H9 (cell line): ENCODE measurements at regions not wholly inside any gene's neighbourhood (a gene's known extent, or its start where the extent isn't known, plus 50 kb on each side); places are given as distances from the start of the nearest gene placed in this dataset.

Source experiments
- DNase-seq: peaks from one replicate; pipeline ENCODE4 v3.0.0-alpha.2; 2017
- H2AFZ ChIP-seq: one replicate; pipeline ENCODE4 v1.6.1; 2013; ENCODE audit warnings: mild to moderate bottlenecking, low read length, control low read depth, moderate library complexity
- H2AK5ac ChIP-seq: 2 replicates; pipeline ENCODE4 v1.6.1; 2013; ENCODE audit warnings: low read length, control low read depth, mixed read lengths; ENCODE audit not compliant: insufficient read length
- H2BK120ac ChIP-seq: one replicate; pipeline ENCODE4 v1.6.1; 2013; ENCODE audit warnings: low read depth, mild to moderate bottlenecking, low read length, control low read depth, inconsistent platforms; ENCODE audit not compliant: poor library complexity, severe bottlenecking
- H2BK12ac ChIP-seq: 2 replicates; pipeline ENCODE4 v1.6.1; 2013; ENCODE audit warnings: low read length, control low read depth, mixed read lengths, low read depth; ENCODE audit not compliant: insufficient read length
- H2BK15ac ChIP-seq: 2 replicates; pipeline ENCODE4 v1.6.1; 2013; ENCODE audit warnings: low read depth, low read length, control low read depth
- H2BK20ac ChIP-seq: one replicate; pipeline ENCODE4 v1.6.1; 2013; ENCODE audit warnings: low read depth, mild to moderate bottlenecking, low read length, control low read depth, inconsistent platforms; ENCODE audit not compliant: poor library complexity, severe bottlenecking
- H2BK5ac ChIP-seq: 2 replicates; pipeline ENCODE4 v1.6.1; 2013; ENCODE audit warnings: low read length, control low read depth, mixed read lengths; ENCODE audit not compliant: insufficient read length
- H3K14ac ChIP-seq: 2 replicates; pipeline ENCODE4 v1.6.1; 2013; ENCODE audit warnings: low read length, control low read depth; ENCODE audit not compliant: insufficient read depth
- H3K18ac ChIP-seq: 2 replicates; pipeline ENCODE4 v1.6.1; 2013; ENCODE audit warnings: low read depth, mild to moderate bottlenecking, mixed read lengths, low read length, control low read depth; ENCODE audit not compliant: insufficient read length
- H3K23ac ChIP-seq: 2 replicates; pipeline ENCODE4 v1.6.1; 2013; ENCODE audit warnings: low read length, control low read depth, mixed read lengths, low read depth; ENCODE audit not compliant: insufficient read length
- H3K23me2 ChIP-seq: 2 replicates; pipeline ENCODE4 v1.6.1; 2013; ENCODE audit warnings: low read depth, mild to moderate bottlenecking, mixed read lengths, low read length, control low read depth; ENCODE audit not compliant: insufficient read length, poor library complexity, severe bottlenecking
- H3K27ac ChIP-seq: 2 replicates; pipeline ENCODE4 v1.5.1; 2013; ENCODE audit warnings: low read length, control low read depth, mixed read lengths, low read depth; ENCODE audit not compliant: insufficient read length
- H3K27me3 ChIP-seq: 2 replicates; pipeline ENCODE4 v1.6.1; 2013; ENCODE audit warnings: low read length, control low read depth, inconsistent platforms; ENCODE audit not compliant: insufficient read depth
- H3K4ac ChIP-seq: 2 replicates; pipeline ENCODE4 v1.6.1; 2013; ENCODE audit warnings: low read depth, mild to moderate bottlenecking, control low read depth, inconsistent platforms, low read length, moderate library complexity
- H3K4me1 ChIP-seq: 2 replicates; pipeline ENCODE4 v1.6.1; 2013; ENCODE audit warnings: low read length, control low read depth, inconsistent platforms; ENCODE audit not compliant: insufficient read depth
- H3K4me2 ChIP-seq: 2 replicates; pipeline ENCODE4 v1.6.1; 2013; ENCODE audit warnings: low read length, control low read depth, mixed read lengths; ENCODE audit not compliant: insufficient read length, insufficient read depth
- H3K56ac ChIP-seq: 2 replicates; pipeline ENCODE4 v1.6.1; 2013; ENCODE audit warnings: low read depth, mild to moderate bottlenecking, mixed read lengths, low read length, control low read depth; ENCODE audit not compliant: insufficient read length
- H3K79me1 ChIP-seq: 2 replicates; pipeline ENCODE4 v1.6.1; 2013; ENCODE audit warnings: low read depth, mild to moderate bottlenecking, moderate library complexity, low read length, control low read depth, inconsistent platforms; ENCODE audit not compliant: insufficient read depth, poor library complexity, severe bottlenecking
- H3K79me2 ChIP-seq: 2 replicates; pipeline ENCODE4 v1.6.1; 2013; ENCODE audit warnings: low read length, control low read depth, inconsistent platforms; ENCODE audit not compliant: insufficient read depth
- H3K9ac ChIP-seq: 2 replicates; pipeline ENCODE4 v1.6.1; 2013; ENCODE audit warnings: low read length, control low read depth, mixed read lengths; ENCODE audit not compliant: insufficient read length; ENCODE audit errors: extremely low read depth
- H3K9me3 ChIP-seq: one replicate; pipeline ENCODE4 v1.6.1; 2013; ENCODE audit warnings: low read depth, low read length, inconsistent platforms; ENCODE audit not compliant: control insufficient read depth
- H3T11ph ChIP-seq: one replicate; pipeline ENCODE4 v1.6.1; 2013; ENCODE audit warnings: mild to moderate bottlenecking, low read length, control low read depth, inconsistent platforms
- H4K20me1 ChIP-seq: one replicate; pipeline ENCODE4 v1.6.1; 2013; ENCODE audit not compliant: control insufficient read depth, insufficient read length, insufficient read depth
- H4K5ac ChIP-seq: 2 replicates; pipeline ENCODE4 v1.6.1; 2013; ENCODE audit warnings: low read depth, mild to moderate bottlenecking, mixed read lengths, low read length, control low read depth; ENCODE audit not compliant: insufficient read length
- H4K8ac ChIP-seq: replicated peaks from 2 replicates; pipeline ENCODE4 v1.6.1; 2013; ENCODE audit warnings: low read length, control low read depth, mixed read lengths, low read depth; ENCODE audit not compliant: insufficient read length
- H4K91ac ChIP-seq: 2 replicates; pipeline ENCODE4 v1.6.1; 2013; ENCODE audit warnings: low read depth, mild to moderate bottlenecking, moderate library complexity, mixed read lengths, low read length, control low read depth; ENCODE audit not compliant: insufficient read length
- H3K27ac Mint-ChIP-seq, 3 experiments: 2 replicates in 2 of 3; 3 replicates in 1 of 3; pipeline ENCODE4 v1.8.0; 2020 to 2021; ENCODE audit warnings: mixed read lengths in 3 of 3, mild to moderate bottlenecking in 1 of 3, moderate library complexity in 1 of 3
- H3K27me3 Mint-ChIP-seq: 2 replicates; pipeline ENCODE4 v1.8.0; 2021; ENCODE audit warnings: low read depth, mild to moderate bottlenecking, moderate library complexity, mixed read lengths
- H3K36me3 Mint-ChIP-seq, 3 experiments: 2 replicates in 2 of 3; 3 replicates in 1 of 3; pipeline ENCODE4 v1.8.0; 2020 to 2021; ENCODE audit warnings: low read depth in 3 of 3, mixed read lengths in 3 of 3; ENCODE audit not compliant: insufficient read depth in 1 of 3
- H3K4me1 Mint-ChIP-seq, 2 experiments: 2 replicates each; pipeline ENCODE4 v1.8.0; 2020; ENCODE audit warnings: mixed read lengths in 2 of 2
- H3K4me3 Mint-ChIP-seq, 2 experiments: 2 replicates in 1 of 2; 3 replicates in 1 of 2; pipeline ENCODE4 v1.8.0; 2020 to 2021; ENCODE audit warnings: mild to moderate bottlenecking in 2 of 2, mixed read lengths in 2 of 2, moderate library complexity in 1 of 2
- H3K9me3 Mint-ChIP-seq, 2 experiments: 2 replicates in 1 of 2; 3 replicates in 1 of 2; pipeline ENCODE4 v1.8.0; 2020; ENCODE audit warnings: mild to moderate bottlenecking in 2 of 2, mixed read lengths in 2 of 2, moderate library complexity in 1 of 2
- CTCF ChIP-seq: fragments of 200-600 bp; sonication (generic); conservative IDR thresholded peaks from 3 replicates; pipeline ENCODE4 v1.8.0; 2021; ENCODE audit warnings: antibody characterized with exemption, mild to moderate bottlenecking
- WGBS: extraction: QIAGEN DNeasy Blood & Tissue Kit; methylation state at CpG from one replicate; pipeline ENCODE4 v1.1.7; 2013; ENCODE audit warnings: missing lambda C conversion rate, low lambda C conversion rate, mixed read lengths; ENCODE audit not compliant: insufficient read length; ENCODE audit errors: extremely low coverage; 5-methylcytosine and 5-hydroxymethylcytosine counted together

GRCh38 chr11:105332171-105332570 lies 192.6 kb upstream of the CARD18 start:
- Histone ChIP-seq H3K56ac (no peak overlapping the region), H3K9ac (no peak overlapping the region), H3K27me3 (no peaks in the 10 kb centered on the region), H3K14ac (no peak overlapping the region), H3K4me2 (no peak overlapping the region), H2BK5ac (no peak overlapping the region), H4K20me1 (no peaks in the 10 kb centered on the region), H4K5ac (no peak overlapping the region), H2AK5ac (no peak overlapping the region), H3K79me1 (no peaks in the 10 kb centered on the region), H3K23ac (no peak overlapping the region), H3K27ac (no peak overlapping the region), H3K18ac (no peak overlapping the region), H3K9me3 (no peaks in the 10 kb centered on the region), H2AFZ (no peak overlapping the region), H2BK20ac (no peak overlapping the region), H3K4ac (no peak overlapping the region), H2BK120ac (no peak overlapping the region), H2BK12ac (no peak overlapping the region), H3T11ph (no peak overlapping the region), H2BK15ac (no peak overlapping the region), H3K23me2 (no peaks in the 10 kb centered on the region), H3K4me1 (no peaks in the 10 kb centered on the region), H4K91ac (no peak overlapping the region), H3K79me2 (no peaks in the 10 kb centered on the region), H4K8ac (no peak overlapping the region)
- no peaks in the 10 kb centered on the region for H3K4me1 Mint-ChIP-seq
- no peak overlapping the region for H3K27ac Mint-ChIP-seq
- no peak overlapping the region for H3K4me3 Mint-ChIP-seq
- peaks cover 0 to under 1% (median 0%) of the 10 kb centered on the region in 3 experiments; a peak in 1 of 7 replicates for H3K36me3 Mint-ChIP-seq
- H3K9me3 Mint-ChIP-seq, result peaks cover 2 to 4% of the 10 kb centered on the region in 2 experiments; a peak in 2 of 5 replicates
- DNase-seq, result no peak
- H3K27me3 Mint-ChIP-seq, result no peaks in the 10 kb centered on the region
- WGBS, result no CpG with 5 or more reads among the region's 3 CpGs
- no peak for TF ChIP-seq CTCF
